ENCODE measurements at regions not wholly inside any gene's neighbourhood (a gene's known extent, or its start where the extent isn't known, plus 50 kb on each side); places are given as distances from the start of the nearest gene placed in this dataset.

- no peak overlapping the region for H3K27ac Mint-ChIP-seq (ENCODE audit: unreplicated experiment)
- POLR2A ChIA-PET, result no interaction called here
- H3K4me3 Mint-ChIP-seq (ENCODE audit: unreplicated experiment), result no peak overlapping the region
Measured at GRCh38 chr11:101816613-101817012, 98.2 kb upstream of the CEP126 start.

GRCh38 chr11:101812546-101812945, 102.3 kb upstream of the CEP126 start:
- TF ChIP-seq, protein P1, sequence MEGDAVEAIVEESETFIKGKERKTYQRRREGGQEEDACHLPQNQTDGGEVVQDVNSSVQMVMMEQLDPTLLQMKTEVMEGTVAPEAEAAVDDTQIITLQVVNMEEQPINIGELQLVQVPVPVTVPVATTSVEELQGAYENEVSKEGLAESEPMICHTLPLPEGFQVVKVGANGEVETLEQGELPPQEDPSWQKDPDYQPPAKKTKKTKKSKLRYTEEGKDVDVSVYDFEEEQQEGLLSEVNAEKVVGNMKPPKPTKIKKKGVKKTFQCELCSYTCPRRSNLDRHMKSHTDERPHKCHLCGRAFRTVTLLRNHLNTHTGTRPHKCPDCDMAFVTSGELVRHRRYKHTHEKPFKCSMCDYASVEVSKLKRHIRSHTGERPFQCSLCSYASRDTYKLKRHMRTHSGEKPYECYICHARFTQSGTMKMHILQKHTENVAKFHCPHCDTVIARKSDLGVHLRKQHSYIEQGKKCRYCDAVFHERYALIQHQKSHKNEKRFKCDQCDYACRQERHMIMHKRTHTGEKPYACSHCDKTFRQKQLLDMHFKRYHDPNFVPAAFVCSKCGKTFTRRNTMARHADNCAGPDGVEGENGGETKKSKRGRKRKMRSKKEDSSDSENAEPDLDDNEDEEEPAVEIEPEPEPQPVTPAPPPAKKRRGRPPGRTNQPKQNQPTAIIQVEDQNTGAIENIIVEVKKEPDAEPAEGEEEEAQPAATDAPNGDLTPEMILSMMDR (IDR thresholded peaks at IDR 0.05; ENCODE audit: insufficient read depth in 1 of 2, low read depth in 1 of 2, low read length in 1 of 2, severe bottlenecking in 1 of 2, unreplicated experiment in 1 of 2), result no peak
- intact Hi-C loops (cut with micrococcal nuclease; ENCODE audit: unreplicated experiment), result no loop called here

More at GRCh38 chr11:101816613-101817012, 98.2 kb upstream of the CEP126 start:
- no peaks in the 10 kb centered on the region for H3K27me3 ChIP-seq (replicated peaks; ENCODE audit: control insufficient read depth, insufficient read depth, low read length)
- DNase-seq, result no peak
- no peaks in the 10 kb centered on the region for H3K4me1 ChIP-seq
- CTCF ChIA-PET, result no interaction called here
- Mint-ChIP-seq H3K4me1 (ENCODE audit: low read depth, unreplicated experiment) (no peaks in the 10 kb centered on the region), H3K36me3 (ENCODE audit: insufficient read depth, unreplicated experiment) (no peaks in the 10 kb centered on the region), H3K27me3 (ENCODE audit: insufficient read depth, unreplicated experiment) (no peaks in the 10 kb centered on the region), H3K9me3 (ENCODE audit: unreplicated experiment) (no peaks in the 10 kb centered on the region)
- no peak overlapping the region for H3K4me3 ChIP-seq (ENCODE audit: low read depth, low read length)
- no peaks in the 10 kb centered on the region for H3K36me3 ChIP-seq (ENCODE audit: control insufficient read depth, insufficient read depth, low read length)
- H3K9me3 ChIP-seq, result no peaks in the 10 kb centered on the region
- no TSS peak for BruUV-seq (replicated peaks)
- TF ChIP-seq, protein P1 (IDR thresholded peaks at IDR 0.05; ENCODE audit: insufficient read depth in 1 of 2, low read depth in 1 of 2, low read length in 1 of 2, severe bottlenecking in 1 of 2, unreplicated experiment in 1 of 2), result no peak
- intact Hi-C loops (cut with micrococcal nuclease; ENCODE audit: unreplicated experiment), result no loop called here

DNA sequence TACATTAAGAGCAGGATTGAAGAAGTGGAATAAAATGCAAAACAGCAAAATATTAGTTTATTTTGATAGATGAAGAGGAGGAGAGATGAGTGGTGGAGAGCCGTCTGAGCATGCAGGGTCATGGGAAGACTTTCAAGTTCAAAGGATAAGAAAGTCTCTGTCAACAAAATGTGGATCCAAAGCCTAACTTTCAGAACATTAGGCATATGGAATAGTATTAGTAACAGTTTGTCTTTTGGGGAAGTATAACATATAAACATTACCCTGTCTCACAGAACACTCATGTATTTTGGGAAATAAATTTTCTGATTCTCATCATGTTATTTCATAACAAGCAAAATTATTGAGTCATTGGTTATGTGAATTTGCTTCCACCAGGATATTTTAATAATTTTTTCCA, 104.3 kb upstream of the CEP126 start:
- no peaks in the 10 kb centered on the region for H3K4me1 ChIP-seq
- DNase-seq, result no peak
- no peak overlapping the region for H3K4me3 ChIP-seq (ENCODE audit: low read depth, low read length)
- intact Hi-C loops (cut with micrococcal nuclease; ENCODE audit: unreplicated experiment), result no loop called here
- no peak overlapping the region for H3K27ac Mint-ChIP-seq (ENCODE audit: unreplicated experiment)
- no peaks in the 10 kb centered on the region for H3K9me3 Mint-ChIP-seq (ENCODE audit: unreplicated experiment)
- no TSS peak for BruUV-seq (replicated peaks)
- POLR2A ChIA-PET, result no interaction called here
- no peaks in the 10 kb centered on the region for H3K9me3 ChIP-seq
- TF ChIP-seq, protein P1 (IDR thresholded peaks at IDR 0.05; ENCODE audit: insufficient read depth in 1 of 2, low read depth in 1 of 2, low read length in 1 of 2, severe bottlenecking in 1 of 2, unreplicated experiment in 1 of 2), result no peak
- CTCF ChIA-PET, result no interaction called here
- H3K27me3 ChIP-seq (replicated peaks; ENCODE audit: control insufficient read depth, insufficient read depth, low read length), result no peaks in the 10 kb centered on the region
- H3K36me3 Mint-ChIP-seq (ENCODE audit: insufficient read depth, unreplicated experiment), result no peaks in the 10 kb centered on the region
- no peaks in the 10 kb centered on the region for H3K4me1 Mint-ChIP-seq (ENCODE audit: low read depth, unreplicated experiment)
- no peaks in the 10 kb centered on the region for H3K36me3 ChIP-seq (ENCODE audit: control insufficient read depth, insufficient read depth, low read length)
- H3K27me3 Mint-ChIP-seq (ENCODE audit: insufficient read depth, unreplicated experiment), result peaks cover 4% of the 10 kb centered on the region
- H3K4me3 Mint-ChIP-seq (ENCODE audit: unreplicated experiment), result no peak overlapping the region

More at GRCh38 chr11:101812546-101812945, 102.3 kb upstream of the CEP126 start:
- ChIA-PET CTCF (no interaction called here), POLR2A (no interaction called here)
- Mint-ChIP-seq H3K36me3 (ENCODE audit: insufficient read depth, unreplicated experiment) (no peaks in the 10 kb centered on the region), H3K27ac (ENCODE audit: unreplicated experiment) (no peak overlapping the region), H3K27me3 (ENCODE audit: insufficient read depth, unreplicated experiment) (peaks cover 4% of the 10 kb centered on the region), H3K4me3 (ENCODE audit: unreplicated experiment) (no peak overlapping the region), H3K4me1 (ENCODE audit: low read depth, unreplicated experiment) (no peaks in the 10 kb centered on the region), H3K9me3 (ENCODE audit: unreplicated experiment) (no peaks in the 10 kb centered on the region)
- no TSS peak for BruUV-seq (replicated peaks)
- no peaks in the 10 kb centered on the region for H3K27me3 ChIP-seq (replicated peaks; ENCODE audit: control insufficient read depth, insufficient read depth, low read length)
- no peak overlapping the region for H3K4me3 ChIP-seq (ENCODE audit: low read depth, low read length)
- no peaks in the 10 kb centered on the region for H3K9me3 ChIP-seq
- H3K36me3 ChIP-seq (ENCODE audit: control insufficient read depth, insufficient read depth, low read length), result no peaks in the 10 kb centered on the region
- no peaks in the 10 kb centered on the region for H3K4me1 ChIP-seq
- no peak for DNase-seq

Data from Caco-2 (cell line).